Activated CD8-positive, alpha-beta memory T cell treated with anti-CD3 and anti-CD28 coated beads, Interleukin-2, amount 10 ng/mL, durations not matched to agents 7 days and 5 days (primary cell): ENCODE measurements at regions not wholly inside any gene's neighbourhood (a gene's known extent, or its start where the extent isn't known, plus 50 kb on each side); places are given as distances from the start of the nearest gene placed in this dataset.

Experiments used
- ATAC-seq: fragments of 150-1000 bp; cut with Tn5 transposase; one replicate; pipeline ENCODE4 v1.10.0; 2021; ENCODE audit warnings: moderate library complexity
- CTCF ChIA-PET: fragments of 350-600 bp; sonication (Branson Sonifier 250); formaldehyde crosslinking; loops from one replicate; lab custom pipeline; 2021; ENCODE audit warnings: antibody characterized with exemption; lab: Charles Lee
- DNase-seq: peaks from one replicate; pipeline ENCODE4 v3.0.0-alpha.2; 2020
- H3K27ac Mint-ChIP-seq: one replicate; pipeline ENCODE4 v1.8.0; 2021; ENCODE audit warnings: mild to moderate bottlenecking, mixed read lengths
- H3K27me3 Mint-ChIP-seq: one replicate; pipeline ENCODE4 v1.8.0; 2021; ENCODE audit warnings: mixed read lengths
- H3K36me3 Mint-ChIP-seq: one replicate; pipeline ENCODE4 v1.8.0; 2021; ENCODE audit warnings: mild to moderate bottlenecking, mixed read lengths
- H3K4me1 Mint-ChIP-seq: one replicate; pipeline ENCODE4 v1.8.0; 2021; ENCODE audit warnings: mixed read lengths
- H3K4me3 Mint-ChIP-seq: one replicate; pipeline ENCODE4 v1.8.0; 2021; ENCODE audit warnings: mild to moderate bottlenecking, moderate library complexity, mixed read lengths
- H3K9me3 Mint-ChIP-seq: one replicate; pipeline ENCODE4 v1.8.0; 2022; ENCODE audit warnings: low read depth, mixed read lengths

DNA sequence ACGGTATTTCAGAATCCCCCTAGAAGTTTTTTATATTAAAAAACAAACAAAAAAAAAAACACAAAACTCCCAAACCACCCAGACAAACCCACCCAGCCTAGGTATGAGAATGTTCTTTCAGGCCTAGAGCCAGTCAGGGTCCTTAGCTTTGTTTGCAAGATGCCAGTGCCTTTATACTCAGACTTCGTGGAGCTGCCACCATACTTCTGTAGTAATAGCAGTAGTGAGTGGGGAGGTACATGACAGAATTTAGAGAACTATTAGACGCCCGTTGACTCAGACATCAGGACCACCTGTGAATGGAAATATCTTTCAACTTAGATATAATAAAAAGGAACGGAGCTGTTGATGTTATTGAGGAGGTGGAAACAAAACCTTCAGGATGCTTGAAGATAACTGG lies 138.2 kb upstream of the MKLN1 start:
- Mint-ChIP-seq H3K36me3 (peaks cover 5% of the 10 kb centered on the region), H3K27me3 (no peaks in the 10 kb centered on the region), H3K4me1 (peaks cover 47% of the 10 kb centered on the region), H3K4me3 (no peak overlapping the region), H3K27ac (peak overlapping the region; percentile 92), H3K9me3 (no peaks in the 10 kb centered on the region)
- no peak for DNase-seq
- ATAC-seq = no peak
- CTCF ChIA-PET = interaction anchor here (0.7 to 2.4 kb wide), 8 partner anchors 9 to 312 kb away, joined by 3 to 13 read pairs (median 3); no protein-coding TSS in a partner anchor

DNA sequence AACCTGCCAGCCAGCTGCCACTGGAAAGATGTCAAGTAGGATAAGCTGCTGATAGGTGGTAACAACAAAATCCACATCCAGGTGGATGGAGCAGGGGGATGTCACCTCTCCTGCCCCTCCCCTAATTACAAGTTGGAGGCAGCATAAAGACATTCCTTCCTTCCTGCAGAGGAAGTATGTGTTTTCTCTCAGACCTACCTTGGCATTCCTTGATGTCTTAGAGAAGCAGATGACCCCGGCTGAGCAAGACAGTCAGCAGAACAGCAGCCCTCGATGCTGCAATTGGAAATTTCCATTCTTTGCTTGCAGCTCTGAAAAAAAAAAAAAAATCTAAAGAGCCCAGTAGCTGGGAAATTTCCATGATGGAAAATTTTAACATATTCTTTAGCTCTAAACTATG lies 137.5 kb upstream of the MKLN1 start:
- ATAC-seq = no peak
- Mint-ChIP-seq H3K27me3 (no peaks in the 10 kb centered on the region), H3K27ac (peak overlapping the region; percentile 32), H3K36me3 (peaks cover 5% of the 10 kb centered on the region), H3K9me3 (no peaks in the 10 kb centered on the region), H3K4me3 (no peak overlapping the region), H3K4me1 (peaks cover 42% of the 10 kb centered on the region)
- CTCF ChIA-PET = interaction anchor here (0.7 to 2.4 kb wide), 4 partner anchors 9 to 81 kb away, joined by 3 to 13 read pairs (median 8); no protein-coding TSS in a partner anchor
- no peak for DNase-seq

DNA sequence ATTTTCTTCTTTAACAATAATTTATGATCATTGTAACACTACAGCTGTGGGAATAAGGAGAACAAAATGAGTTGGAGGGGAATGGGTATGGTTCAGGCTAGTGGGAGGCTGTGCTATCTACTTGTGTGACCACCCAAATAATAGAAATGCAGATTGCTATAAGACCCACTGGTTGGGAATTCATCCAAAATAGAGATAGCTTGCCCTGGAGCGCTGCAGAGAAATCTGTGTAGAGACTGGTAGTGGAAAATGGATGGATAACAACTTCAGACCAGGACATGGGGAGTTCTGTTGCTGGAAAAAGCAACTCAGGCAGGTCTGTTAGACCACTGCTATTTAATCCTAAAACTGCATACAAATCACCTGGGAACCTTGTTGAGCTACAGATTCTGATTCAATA lies 137.1 kb upstream of the MKLN1 start:
- peaks cover 5% of the 10 kb centered on the region for H3K36me3 Mint-ChIP-seq
- H3K4me1 Mint-ChIP-seq = peaks cover 41% of the 10 kb centered on the region

DNA sequence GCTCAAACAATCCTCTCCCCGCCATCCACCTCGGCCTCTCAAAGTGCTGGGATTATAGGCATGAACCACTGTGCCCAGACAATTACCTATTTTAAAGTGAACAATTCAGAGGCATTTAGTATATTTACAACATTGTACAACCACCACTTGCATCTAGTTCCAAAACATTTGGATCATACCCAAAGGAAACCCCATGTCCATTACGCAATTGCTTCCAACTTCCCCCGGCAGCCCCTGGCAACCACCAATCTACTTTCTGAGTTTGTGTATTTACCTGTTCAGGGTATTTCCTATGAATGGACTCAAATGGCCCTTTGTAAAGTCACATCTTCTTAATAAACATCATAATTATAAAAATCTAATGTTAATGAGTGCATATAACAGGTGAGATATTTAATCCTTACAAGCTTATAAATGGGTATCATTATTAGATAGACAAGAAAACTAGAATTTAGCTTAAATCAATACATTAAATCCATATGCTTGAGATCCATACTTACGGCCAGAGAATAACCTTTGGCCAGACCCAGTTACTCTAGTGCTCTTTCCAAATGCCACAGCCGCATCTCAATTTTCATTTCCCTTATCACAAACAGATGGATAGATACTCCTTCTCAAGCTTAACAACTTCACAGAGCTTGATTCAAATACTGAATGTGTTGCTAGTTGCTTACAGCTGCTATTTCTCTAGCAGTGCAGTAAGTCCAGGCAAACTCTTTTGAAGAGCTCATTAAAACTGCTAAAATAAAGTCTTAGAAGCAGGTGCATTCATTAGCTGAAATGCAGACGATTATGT lies 133.4 kb upstream of the MKLN1 start:
- H3K9me3 Mint-ChIP-seq = no peaks in the 10 kb centered on the region
- no peaks in the 10 kb centered on the region for H3K27me3 Mint-ChIP-seq
- no peak overlapping the region for H3K4me3 Mint-ChIP-seq
- peaks cover 2% of the 10 kb centered on the region for H3K36me3 Mint-ChIP-seq
- CTCF ChIA-PET = interaction anchor here (0.5 to 1.1 kb wide), 2 partner anchors 61 to 85 kb away, joined by 3 to 4 read pairs; no protein-coding TSS in a partner anchor
- DNase-seq = no peak
- no peak for ATAC-seq
- H3K4me1 Mint-ChIP-seq = peaks cover 23% of the 10 kb centered on the region
- no peak overlapping the region for H3K27ac Mint-ChIP-seq

More for the DNA sequence above, 137.1 kb upstream of the MKLN1 start:
- H3K27me3 Mint-ChIP-seq = no peaks in the 10 kb centered on the region
- CTCF ChIA-PET = interaction anchor here (0.7 to 1.0 kb wide), 2 partner anchors 10 to 76 kb away, joined by 3 read pairs; no protein-coding TSS in a partner anchor
- no peak for DNase-seq
- no peak for ATAC-seq
- no peaks in the 10 kb centered on the region for H3K9me3 Mint-ChIP-seq
- H3K27ac Mint-ChIP-seq = no peak overlapping the region
- H3K4me3 Mint-ChIP-seq = no peak overlapping the region

DNA sequence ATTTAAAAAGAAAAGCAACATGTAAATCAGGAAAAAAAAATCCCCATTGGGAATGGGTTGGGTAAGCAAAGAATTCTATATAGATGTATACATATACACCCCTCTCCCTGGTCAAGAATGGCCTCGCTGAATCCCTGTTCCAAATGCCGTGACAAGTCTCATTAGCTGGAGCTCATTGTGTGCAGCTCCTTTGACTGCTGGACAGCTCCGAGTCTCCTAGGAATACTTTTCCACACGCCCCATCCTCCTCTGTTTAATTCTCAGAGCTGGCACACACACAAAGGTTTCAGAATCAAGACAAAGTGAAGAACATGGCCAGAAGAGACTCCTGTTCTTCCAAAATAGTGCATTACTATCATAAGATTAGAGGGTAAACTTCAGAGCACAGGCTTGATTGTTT lies 130.9 kb upstream of the MKLN1 start:
- H3K27ac Mint-ChIP-seq = no peak overlapping the region
- CTCF ChIA-PET = interaction anchor here (1.0 kb wide), 1 partner anchor 128 kb away, joined by 3 read pairs; no protein-coding TSS in a partner anchor
- H3K27me3 Mint-ChIP-seq = no peaks in the 10 kb centered on the region
- no peaks in the 10 kb centered on the region for H3K36me3 Mint-ChIP-seq
- ATAC-seq = no peak
- no peak overlapping the region for H3K4me3 Mint-ChIP-seq
- H3K4me1 Mint-ChIP-seq = peaks cover 9% of the 10 kb centered on the region
- H3K9me3 Mint-ChIP-seq = no peaks in the 10 kb centered on the region
- no peak for DNase-seq

DNA sequence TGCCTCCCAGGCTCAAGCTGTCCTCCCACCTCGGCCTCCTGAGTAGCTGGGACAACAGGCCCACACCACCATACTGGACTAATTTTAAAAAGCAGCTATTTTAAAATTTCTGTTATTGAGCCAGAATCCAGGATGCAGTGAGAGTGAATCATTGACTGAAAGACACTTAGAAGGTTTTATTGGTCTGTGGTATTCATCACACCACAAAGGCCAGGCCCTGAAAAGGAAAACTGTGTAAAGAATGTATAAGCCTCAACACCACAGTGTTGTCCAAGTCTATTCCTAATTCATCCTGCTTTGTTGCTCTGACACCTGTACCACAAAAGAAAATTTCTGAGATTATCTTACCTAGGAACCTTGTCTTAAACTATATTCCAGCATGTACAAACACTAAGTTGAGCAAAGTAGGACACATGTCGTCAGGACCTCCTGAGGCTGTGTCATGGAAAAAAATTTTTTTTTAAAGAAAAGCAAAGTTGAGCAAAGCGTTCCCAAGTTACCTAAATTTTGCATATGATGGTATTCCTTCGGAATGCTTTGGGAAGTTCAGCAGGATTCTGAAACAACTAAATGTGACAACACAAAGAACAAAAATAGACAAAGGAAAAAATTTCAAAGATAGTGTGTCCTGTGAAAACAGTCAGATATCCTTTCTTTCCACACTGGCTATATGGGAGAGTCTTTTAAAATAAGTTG lies 129.6 kb upstream of the MKLN1 start:
- Mint-ChIP-seq H3K9me3 (no peaks in the 10 kb centered on the region), H3K4me1 (peaks cover 9% of the 10 kb centered on the region), H3K4me3 (no peak overlapping the region), H3K36me3 (no peaks in the 10 kb centered on the region), H3K27me3 (no peaks in the 10 kb centered on the region), H3K27ac (no peak overlapping the region)
- CTCF ChIA-PET = no interaction called here
- no peak for DNase-seq
- ATAC-seq = peak; percentile 27

DNA sequence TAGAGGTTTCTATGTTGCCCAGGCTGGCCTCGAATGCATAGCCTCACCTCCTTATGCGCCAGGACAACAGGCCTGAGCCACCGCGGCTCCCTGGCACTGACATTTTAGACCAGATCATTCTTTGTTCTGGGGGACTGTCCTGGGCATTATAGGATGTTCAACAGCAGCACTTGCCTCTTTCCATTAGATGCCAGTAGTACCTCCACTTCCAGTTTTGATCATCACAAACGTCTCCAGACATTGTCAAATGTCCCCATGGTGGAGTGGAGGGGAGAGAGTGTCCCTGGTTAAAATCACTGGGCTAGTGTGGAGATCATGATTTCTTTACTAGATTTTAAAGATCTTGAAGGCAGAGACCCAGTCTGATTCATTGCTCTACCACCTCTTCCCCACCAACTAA lies 125.2 kb upstream of the MKLN1 start:
- H3K9me3 Mint-ChIP-seq = no peaks in the 10 kb centered on the region
- ATAC-seq (no peak), DNase-seq (no peak)
- no peak overlapping the region for H3K4me3 Mint-ChIP-seq
- H3K27ac Mint-ChIP-seq = no peak overlapping the region
- CTCF ChIA-PET = no interaction called here
- peaks cover 9% of the 10 kb centered on the region for H3K4me1 Mint-ChIP-seq
- no peaks in the 10 kb centered on the region for H3K36me3 Mint-ChIP-seq
- H3K27me3 Mint-ChIP-seq = no peaks in the 10 kb centered on the region

DNA sequence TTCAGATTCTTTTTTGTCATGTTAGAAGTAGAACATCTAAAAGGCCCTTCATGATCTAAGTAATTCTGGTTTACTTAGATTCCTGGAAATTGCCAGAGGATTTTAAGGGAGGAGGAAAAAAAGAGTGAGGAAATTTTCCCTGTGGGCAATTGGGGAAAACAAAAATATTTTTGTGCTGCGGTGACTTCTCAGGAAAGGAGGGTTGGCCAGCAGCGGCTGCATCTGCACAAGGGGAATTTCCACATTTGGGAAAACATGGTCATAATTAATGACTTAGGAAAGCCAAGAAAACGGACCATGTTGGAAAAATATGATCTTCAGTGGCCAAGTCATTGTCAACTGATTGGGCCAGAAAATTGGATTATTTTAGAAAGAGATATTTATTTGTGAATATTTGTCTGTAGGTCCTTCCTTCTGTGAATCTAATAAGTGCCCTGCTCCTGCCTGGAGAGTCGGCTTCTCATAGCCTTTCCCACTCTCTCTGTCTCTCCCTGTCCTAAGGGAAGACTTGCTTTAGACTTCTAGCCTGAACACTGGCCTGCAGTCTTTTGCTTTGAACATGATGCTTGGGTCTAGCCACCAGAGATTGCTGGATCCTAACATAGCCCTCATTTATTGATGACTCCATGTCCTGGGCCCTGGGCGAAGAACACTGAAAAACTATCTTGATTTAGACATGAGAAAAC lies 124.2 kb upstream of the MKLN1 start:
- H3K27ac Mint-ChIP-seq = no peak overlapping the region
- CTCF ChIA-PET = no interaction called here
- no peaks in the 10 kb centered on the region for H3K9me3 Mint-ChIP-seq
- no peaks in the 10 kb centered on the region for H3K36me3 Mint-ChIP-seq
- no peaks in the 10 kb centered on the region for H3K27me3 Mint-ChIP-seq
- no peaks in the 10 kb centered on the region for H3K4me1 Mint-ChIP-seq
- no peak for ATAC-seq
- no peak for DNase-seq
- H3K4me3 Mint-ChIP-seq = no peak overlapping the region

DNA sequence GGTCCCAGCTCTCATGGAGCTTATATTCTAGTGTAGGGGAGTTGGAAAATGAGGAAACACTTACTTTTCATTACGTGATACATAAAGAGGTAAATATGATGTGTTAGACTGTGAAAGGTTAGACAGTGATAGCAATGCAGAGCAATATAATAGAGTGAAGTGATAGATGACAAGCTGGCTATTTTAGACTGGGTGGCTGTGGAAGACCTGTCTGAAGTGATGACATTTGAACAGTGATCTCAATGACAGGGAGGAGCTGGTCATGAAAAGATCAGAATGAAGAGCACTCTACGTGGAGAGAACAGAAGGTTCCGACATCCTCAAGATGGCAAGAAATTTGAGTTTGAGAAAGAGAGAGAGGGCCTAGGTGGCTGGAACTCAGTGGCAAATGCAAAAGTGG lies 118.9 kb upstream of the MKLN1 start:
- no peaks in the 10 kb centered on the region for H3K27me3 Mint-ChIP-seq
- CTCF ChIA-PET = no interaction called here
- ATAC-seq = no peak

DNA sequence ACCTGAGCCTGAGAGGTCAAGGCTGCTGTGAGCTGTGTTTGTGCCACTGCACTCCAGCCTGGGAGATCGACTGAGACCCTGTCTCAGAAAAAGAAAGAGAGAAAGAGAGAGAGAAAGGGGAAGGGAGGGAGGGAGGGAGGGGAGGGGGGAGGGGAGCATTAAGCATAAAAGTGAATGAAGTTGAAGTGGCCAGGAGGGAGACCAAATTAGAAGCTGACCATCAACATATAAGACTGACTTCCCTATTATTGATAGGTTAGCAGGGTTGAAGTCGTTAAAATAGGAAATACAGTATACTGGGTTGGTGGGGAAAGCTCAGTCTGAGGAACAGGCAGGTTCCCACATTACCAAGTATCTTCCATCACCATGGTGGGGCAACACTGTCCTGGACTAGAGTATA lies 117.1 kb upstream of the MKLN1 start:
- ATAC-seq (peak; percentile 16), DNase-seq (no peak)
- CTCF ChIA-PET = no interaction called here
- Mint-ChIP-seq H3K27ac (no peak overlapping the region), H3K4me3 (no peak overlapping the region), H3K4me1 (no peaks in the 10 kb centered on the region), H3K36me3 (no peaks in the 10 kb centered on the region), H3K9me3 (no peaks in the 10 kb centered on the region), H3K27me3 (no peaks in the 10 kb centered on the region)

More for the DNA sequence above, 118.9 kb upstream of the MKLN1 start:
- H3K36me3 Mint-ChIP-seq = no peaks in the 10 kb centered on the region
- no peak for DNase-seq
- H3K27ac Mint-ChIP-seq = no peak overlapping the region
- no peaks in the 10 kb centered on the region for H3K9me3 Mint-ChIP-seq
- no peaks in the 10 kb centered on the region for H3K4me1 Mint-ChIP-seq
- no peak overlapping the region for H3K4me3 Mint-ChIP-seq

DNA sequence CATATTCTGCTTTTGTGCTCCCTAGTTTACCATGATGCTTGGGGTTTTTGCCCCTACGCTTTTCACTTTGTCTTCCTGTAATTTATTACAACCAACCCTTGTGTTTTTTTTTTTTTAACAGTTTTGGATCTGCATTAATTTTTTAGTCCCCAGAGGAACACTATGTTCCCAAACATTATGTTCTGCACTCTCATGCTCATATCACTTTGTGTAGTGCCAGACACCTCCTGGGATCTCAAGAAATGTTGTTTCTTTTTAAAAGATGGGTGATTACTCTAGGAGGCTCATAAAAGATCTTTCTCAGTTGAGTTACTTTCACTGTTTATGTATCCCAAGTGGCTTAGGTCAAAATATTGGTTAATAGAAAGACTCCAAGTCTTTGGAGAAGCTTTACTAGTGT lies 116.2 kb upstream of the MKLN1 start:
- CTCF ChIA-PET = no interaction called here
- DNase-seq (no peak), ATAC-seq (no peak)
- H3K4me1 Mint-ChIP-seq = no peaks in the 10 kb centered on the region
- no peaks in the 10 kb centered on the region for H3K27me3 Mint-ChIP-seq
- H3K9me3 Mint-ChIP-seq = no peaks in the 10 kb centered on the region
- H3K27ac Mint-ChIP-seq = no peak overlapping the region
- H3K36me3 Mint-ChIP-seq = no peaks in the 10 kb centered on the region
- H3K4me3 Mint-ChIP-seq = no peak overlapping the region

DNA sequence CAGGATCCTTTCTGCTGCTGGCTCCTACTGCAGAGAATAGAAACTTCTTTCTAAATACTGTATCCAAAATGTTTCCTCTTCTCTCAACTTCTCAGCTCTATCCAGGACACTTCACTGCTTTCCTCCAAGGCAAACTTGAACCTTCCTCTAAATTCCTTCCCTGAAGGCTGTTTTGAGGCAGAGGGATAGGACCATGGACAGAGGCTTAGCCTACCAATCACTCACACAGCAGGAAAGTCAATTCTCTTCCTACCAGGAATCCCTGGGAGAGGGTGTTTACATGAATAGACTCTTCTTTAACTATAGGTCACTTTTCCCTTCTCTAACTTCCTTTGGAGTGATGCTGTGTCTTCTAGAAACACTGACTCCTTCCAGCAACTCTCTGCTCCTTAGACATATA lies 115.6 kb upstream of the MKLN1 start:
- Mint-ChIP-seq H3K27ac (no peak overlapping the region), H3K27me3 (no peaks in the 10 kb centered on the region), H3K4me1 (no peaks in the 10 kb centered on the region), H3K36me3 (no peaks in the 10 kb centered on the region), H3K4me3 (no peak overlapping the region), H3K9me3 (no peaks in the 10 kb centered on the region)
- no peak for DNase-seq
- no peak for ATAC-seq
- CTCF ChIA-PET = no interaction called here

DNA sequence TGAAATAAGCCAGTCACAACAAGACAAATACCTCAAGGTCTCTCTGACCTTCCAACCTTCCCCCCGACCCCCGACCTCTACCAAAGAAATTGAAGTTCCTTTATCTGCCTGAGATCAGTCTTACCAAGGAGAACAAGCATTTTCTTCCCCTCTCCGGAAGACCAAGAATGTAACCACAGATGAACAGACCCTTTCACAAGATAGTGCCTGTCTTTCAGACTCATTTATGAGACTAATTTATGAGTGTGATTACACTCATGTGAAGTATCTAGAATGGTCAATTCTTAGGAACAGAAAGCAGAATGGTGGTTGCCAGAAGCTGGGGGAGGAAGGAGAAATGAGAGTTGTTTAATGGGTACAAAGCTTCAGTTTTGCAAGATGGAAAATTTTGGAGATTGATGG lies 108.9 kb upstream of the MKLN1 start:
- H3K9me3 Mint-ChIP-seq = peaks cover 2% of the 10 kb centered on the region
- H3K4me3 Mint-ChIP-seq = no peak overlapping the region
- no peak for ATAC-seq
- H3K36me3 Mint-ChIP-seq = peaks cover 1% of the 10 kb centered on the region
- CTCF ChIA-PET = no interaction called here
- H3K4me1 Mint-ChIP-seq = peaks cover 11% of the 10 kb centered on the region
- H3K27me3 Mint-ChIP-seq = no peaks in the 10 kb centered on the region
- DNase-seq = no peak
- H3K27ac Mint-ChIP-seq = no peak overlapping the region
